LHCN-M2 (cell line): ENCODE measurements at regions not wholly inside any gene's neighbourhood (a gene's known extent, or its start where the extent isn't known, plus 50 kb on each side); places are given as distances from the start of the nearest gene placed in this dataset.
"Not testable (repeated sequence)": the region's sequence is repeated elsewhere in the genome, so short reads cannot be mapped to it uniquely, and the experiment has no call there.

Experiments
- DNase-seq: peaks from one replicate; pipeline ENCODE4 v3.0.0-alpha.2; 2012; ENCODE audit warnings: low read depth

DNA sequence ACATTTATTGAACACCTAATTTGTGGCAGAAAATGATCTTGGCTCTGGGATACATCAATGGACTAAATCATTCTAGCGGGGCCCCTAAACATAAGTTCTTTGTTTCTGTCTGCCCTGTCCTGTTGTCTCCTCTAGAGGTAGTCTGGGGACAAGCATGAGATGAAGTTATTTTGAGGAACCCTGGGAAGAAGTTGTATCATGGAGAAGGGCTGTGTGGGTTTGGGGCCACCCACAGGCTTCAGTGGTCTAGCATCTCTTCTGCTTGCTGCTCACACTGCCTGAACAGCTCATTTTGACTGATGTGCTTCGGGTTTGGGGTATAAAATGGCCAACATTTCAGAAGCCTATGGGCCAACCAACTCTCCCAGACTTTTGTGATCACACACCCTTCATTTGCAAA, 50.3 kb upstream of the OSBPL11 start:
- DNase-seq = no peak

- no peak for DNase-seq
Observed at GRCh38 chr3:125646581-125646980, 51.3 kb upstream of the OSBPL11 start.

GRCh38 chr3:125647318-125648014, 52.2 kb upstream of the OSBPL11 start:
- no peak for DNase-seq

- peak; percentile 17 for DNase-seq
Observed at GRCh38 chr3:125651244-125651643, 55.9 kb upstream of the OSBPL11 start.

- DNase-seq = no peak
Observed at GRCh38 chr3:125652349-125652748, 57.1 kb upstream of the OSBPL11 start.

DNA sequence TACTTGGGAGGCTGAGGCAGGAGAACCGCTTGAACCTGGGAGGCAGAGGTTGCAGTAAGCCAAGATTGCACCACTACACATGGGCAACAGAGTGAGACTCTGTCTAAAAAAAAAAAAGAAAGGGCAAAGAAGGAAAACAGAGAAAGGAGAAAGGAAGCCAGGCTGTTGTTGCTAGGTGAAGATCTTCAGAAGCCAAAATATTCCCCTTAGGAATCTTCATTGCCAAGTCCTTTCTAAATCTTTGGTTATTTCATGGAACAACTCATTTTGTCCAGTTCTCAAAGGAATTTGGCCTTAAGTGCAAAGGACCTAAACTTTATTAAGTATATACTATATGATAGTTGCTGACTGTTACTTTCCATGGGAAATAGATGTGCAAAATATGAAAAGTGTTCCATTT, 59.2 kb upstream of the OSBPL11 start:
- no peak for DNase-seq

GRCh38 chr3:125662675-125663074, 67.4 kb upstream of the OSBPL11 start:
- DNase-seq = no peak

DNA sequence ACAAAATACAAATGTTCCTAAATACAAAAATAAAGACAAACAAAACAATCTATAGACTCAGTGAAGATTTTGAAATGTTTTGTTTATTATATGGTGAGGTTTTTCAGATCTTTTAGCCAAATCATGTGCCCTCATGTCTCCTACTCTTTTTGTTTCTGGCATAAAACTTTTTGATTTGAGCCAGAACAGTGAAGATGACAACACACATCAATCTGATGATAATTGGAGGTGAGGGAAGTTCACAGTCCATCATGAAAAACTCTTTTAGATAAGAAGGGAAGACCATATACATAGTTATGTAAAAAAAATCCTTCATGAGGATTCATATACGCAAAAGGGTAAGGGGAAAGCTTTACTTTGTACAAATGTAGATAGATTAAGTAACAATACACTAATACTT, 75.1 kb upstream of the OSBPL11 start:
- no peak for DNase-seq

GRCh38 chr3:125670945-125671344, 75.6 kb upstream of the OSBPL11 start:
- DNase-seq = no peak

DNA sequence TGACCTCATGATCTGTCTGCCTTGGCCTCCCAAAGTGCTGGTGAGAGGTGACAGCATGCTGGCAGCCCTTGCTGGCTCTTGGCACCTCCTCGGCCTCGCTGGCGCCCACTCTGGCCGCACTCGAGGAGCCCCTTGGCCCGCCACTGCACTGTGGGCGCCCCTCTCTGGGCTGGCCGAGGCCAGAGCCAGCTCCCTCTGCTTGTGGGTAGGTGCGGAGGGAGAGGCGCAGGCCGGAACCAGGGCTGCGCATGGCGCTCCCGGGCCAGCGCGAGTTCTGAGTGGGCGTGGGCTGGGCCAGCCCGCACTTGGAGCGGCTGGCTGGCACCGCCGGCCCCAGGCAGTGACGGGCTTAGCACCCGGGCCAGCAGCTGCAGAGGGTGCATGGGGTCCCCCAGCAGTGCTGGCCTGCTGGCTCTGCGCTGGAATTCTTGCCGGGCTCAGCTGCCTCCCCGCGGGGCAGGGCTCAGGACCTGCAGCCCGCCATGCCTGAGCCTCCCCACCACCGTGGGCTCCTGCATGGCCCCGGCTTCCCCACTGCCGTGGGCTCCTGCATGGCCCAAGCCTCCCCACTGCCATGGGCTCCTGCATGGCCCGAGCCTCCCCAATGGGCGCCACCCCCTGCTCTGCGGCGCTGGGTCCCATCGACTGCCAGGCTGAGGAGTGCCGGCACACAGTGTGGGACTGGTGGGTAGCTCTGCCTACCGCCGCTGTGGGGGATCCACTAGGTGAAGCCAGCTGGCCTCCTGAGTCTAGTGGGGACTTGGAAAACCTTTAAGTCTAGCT, 76.4 kb upstream of the OSBPL11 start:
- no peak for DNase-seq

DNA sequence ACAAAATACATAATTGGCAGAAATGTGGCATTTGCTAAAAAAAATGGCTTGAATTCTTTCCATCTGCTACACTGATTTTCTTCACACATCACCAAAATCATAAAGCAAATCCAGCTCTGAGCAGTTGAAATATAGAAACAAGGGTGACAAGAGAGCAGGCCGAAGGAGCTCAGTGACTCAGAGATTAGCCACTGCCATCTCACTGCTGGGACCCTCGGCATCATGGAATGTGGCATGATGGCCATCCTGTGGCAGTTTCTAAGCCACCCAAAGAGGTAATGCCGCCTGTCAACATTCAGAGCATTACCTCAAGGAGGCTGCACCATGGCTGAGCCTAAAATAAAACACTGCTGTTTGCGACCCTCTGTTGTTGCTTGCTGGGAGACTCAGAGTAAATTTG, 80.5 kb upstream of the OSBPL11 start:
- no peak for DNase-seq

DNA sequence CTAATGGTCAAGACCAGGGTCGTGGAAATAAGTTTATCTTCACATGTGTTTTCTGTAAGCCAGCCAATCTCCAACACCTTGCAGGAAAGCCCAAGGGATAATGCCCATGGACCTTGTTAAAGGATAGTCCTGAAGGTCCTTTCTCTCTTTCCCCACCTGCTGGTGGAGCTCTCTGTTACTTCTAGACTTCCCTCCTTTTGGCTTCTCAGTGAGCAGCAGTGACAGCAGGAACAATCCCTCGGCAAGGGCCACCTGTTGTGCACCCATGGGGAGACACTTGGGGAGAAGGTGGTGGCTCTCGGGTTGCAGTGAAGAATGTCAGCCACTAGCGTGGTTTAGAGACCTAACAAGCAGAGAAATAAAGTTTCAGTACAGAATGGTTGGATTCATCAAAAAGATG, 84.0 kb upstream of the OSBPL11 start:
- DNase-seq = no peak

- DNase-seq = no peak
Observed at GRCh38 chr3:125681146-125681545, 85.8 kb upstream of the OSBPL11 start.

- DNase-seq = not testable (repeated sequence)
Observed at GRCh38 chr3:125681906-125682305, 86.6 kb upstream of the OSBPL11 start.

- peak; percentile 22 for DNase-seq
Observed at GRCh38 chr3:125682610-125683009, 87.3 kb upstream of the OSBPL11 start.

DNA sequence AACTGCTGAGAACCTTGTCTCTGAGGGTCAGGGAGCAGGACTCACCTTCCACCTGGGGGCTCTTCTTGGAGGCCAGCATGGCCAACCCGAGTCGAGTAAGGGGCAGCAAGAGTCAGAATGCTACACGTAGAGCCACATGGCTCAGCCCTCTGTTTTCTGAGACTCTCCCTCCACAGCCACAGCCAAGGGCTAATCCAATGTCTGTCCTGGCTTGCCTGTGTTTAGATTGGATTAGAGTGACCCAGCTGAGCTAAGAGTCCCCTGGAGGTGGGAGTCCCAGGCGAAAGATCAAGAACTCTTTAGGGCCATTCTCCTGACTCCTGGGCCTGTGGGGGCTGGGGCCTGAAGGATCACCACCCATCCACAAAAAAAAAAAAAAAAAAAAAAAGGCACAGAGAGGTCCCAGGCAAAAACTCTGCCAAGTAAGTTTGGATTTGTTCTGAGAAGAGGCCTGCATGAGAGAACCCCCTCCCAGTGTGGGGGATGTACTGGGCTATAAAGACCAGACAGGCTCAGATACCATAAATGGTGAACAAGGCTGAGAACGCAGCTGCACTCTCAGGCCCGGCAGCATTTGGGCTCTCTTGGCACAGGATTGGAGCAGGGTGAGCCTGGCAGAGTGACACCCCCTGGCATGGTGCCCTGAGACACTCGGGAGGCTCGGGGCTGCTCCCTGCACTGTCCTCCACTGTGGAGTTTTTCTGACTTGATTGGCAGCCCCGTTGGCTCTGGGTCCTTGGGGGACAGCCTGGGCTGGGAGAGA, 88.0 kb upstream of the OSBPL11 start:
- DNase-seq = no peak

GRCh38 chr3:125684199-125684598, 88.9 kb upstream of the OSBPL11 start:
- peak; percentile 19 for DNase-seq

- peak; percentile 44 for DNase-seq
Observed at GRCh38 chr3:125685741-125686140, 90.4 kb upstream of the OSBPL11 start.

DNA sequence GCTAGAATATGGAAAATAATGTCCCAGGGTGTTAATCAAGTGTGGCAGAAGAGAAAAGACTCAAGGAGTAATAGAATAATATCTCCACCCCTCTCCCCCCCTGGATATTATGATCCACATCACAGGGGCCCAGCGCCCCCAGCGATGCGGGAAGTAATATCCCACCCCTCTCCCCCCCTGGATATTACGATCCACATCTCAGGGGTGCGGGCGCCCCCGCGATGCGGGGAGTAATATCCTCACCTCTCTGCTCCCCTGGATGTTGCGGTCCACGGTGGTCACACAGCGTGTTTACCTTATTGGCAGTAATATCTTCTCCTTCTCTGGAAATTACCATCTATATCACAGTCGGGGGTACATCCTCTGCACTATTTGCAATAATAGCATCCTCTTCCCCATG, 97.1 kb upstream of the OSBPL11 start:
- DNase-seq = no peak

- DNase-seq = no peak
Observed at GRCh38 chr3:125693887-125694286, 98.6 kb upstream of the OSBPL11 start.

- no peak for DNase-seq
Observed at GRCh38 chr3:125694761-125695294, 99.5 kb upstream of the OSBPL11 start.

GRCh38 chr3:125695688-125696087, 100.4 kb upstream of the OSBPL11 start:
- no peak for DNase-seq
